Body of pancreas (tissue), 4 donors: ENCODE measurements at regions not wholly inside any gene's neighbourhood (a gene's known extent, or its start where the extent isn't known, plus 50 kb on each side); places are given as distances from the start of the nearest gene placed in this dataset.

Source experiments
- CTCF ChIP-seq, 7 experiments: fragments of 450-650 bp in 4 of 7; fragments of 200-600 bp in 3 of 7; sonication (generic) in 3 of 7; IDR thresholded peaks; one replicate each; pipeline ENCODE4 v1.5.1; 2016 to 2019; ENCODE audit warnings: antibody characterized with exemption in 7 of 7
- POLR2A ChIP-seq, 3 donors: fragments of 450-650 bp; IDR thresholded peaks; one replicate each; pipeline ENCODE4 v1.6.1; 2016; ENCODE audit warnings: antibody characterized with exemption in 3 of 3, mild to moderate bottlenecking in 2 of 3

DNA sequence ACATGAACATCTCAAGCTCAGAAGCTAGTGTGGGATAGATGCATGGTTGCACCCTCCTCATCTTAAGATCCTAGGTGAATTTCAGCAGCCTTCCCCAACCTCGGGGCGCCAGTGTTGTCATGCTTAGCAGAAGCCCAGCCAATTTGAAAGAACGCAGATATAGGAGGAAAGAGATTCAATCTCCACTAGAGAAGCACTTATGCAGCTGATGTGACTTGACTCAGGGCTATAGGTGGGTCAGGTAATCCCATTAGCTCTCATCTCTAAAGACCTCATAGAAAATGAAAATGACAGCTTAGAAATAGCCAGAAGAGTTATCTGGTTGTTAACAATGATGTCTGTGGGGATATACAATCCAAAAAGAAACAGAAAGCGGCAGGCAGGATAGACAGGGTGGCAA lies 310.5 kb downstream of the GPAM start:
- TF ChIP-seq POLR2A (IDR thresholded peaks at IDR 0.05) = no peak
- TF ChIP-seq CTCF (IDR thresholded peaks at IDR 0.05) = no peak
